ENCODE measurements at regions not wholly inside any gene's neighbourhood (a gene's known extent, or its start where the extent isn't known, plus 50 kb on each side); places are given as distances from the start of the nearest gene placed in this dataset.
"Not testable (repeated sequence)": the region's sequence is repeated elsewhere in the genome, so short reads cannot be mapped to it uniquely, and the experiment has no call there.

DNA sequence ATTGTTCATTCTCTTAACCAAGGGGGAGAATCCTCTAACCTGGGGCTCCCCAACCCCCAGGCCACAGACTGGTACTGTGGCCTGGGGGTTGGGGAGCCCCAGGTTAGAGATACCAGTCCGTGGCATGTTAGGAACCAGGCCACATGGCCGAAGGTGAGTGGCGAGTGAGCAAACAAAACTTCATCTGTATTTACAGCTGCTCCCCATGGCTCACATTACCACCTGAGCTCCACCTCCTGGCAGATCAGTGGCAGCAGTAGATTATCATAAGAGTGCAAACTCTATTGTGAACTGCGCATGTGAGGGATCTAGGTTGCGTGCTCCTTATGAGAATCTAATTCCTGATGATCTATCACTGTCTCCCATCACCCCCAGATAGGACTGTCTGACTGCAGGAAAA is 957.2 kb upstream of the PRKX start:
- DNase-seq = no peak

DNA sequence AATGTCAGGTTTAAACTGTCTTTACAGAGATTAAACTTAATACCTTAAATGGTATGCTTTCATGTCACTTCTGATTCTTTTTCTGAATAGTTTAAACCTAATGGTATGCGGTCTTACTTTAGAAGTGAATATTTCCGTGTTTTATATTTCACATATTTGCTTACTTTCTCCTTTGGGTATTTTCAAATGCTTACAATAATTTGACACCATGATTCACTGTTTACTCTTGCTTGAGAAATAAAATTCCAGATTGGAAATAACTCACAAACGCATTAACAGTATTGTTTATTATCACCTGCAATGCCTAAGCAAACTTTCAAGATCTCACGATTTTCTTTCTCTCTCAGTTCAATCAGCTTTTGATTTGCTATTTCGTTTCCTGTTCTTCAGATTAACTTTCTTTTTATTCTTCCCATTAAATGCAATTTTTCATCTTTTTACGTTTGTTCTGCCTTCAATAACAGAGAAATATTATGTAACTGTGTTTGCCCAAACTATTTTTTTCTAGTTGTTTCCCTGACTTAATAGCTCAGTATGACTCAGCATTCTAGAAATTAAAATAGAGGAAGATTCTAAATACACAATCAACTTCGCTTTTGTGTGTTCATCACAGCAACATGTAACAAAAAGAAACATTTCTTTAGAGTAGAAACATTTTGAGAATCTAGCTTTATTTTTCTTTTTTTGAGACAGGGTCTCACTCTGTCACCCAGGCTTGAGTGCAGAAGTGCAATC is 955.5 kb upstream of the PRKX start:
- DNase-seq = no peak

DNA sequence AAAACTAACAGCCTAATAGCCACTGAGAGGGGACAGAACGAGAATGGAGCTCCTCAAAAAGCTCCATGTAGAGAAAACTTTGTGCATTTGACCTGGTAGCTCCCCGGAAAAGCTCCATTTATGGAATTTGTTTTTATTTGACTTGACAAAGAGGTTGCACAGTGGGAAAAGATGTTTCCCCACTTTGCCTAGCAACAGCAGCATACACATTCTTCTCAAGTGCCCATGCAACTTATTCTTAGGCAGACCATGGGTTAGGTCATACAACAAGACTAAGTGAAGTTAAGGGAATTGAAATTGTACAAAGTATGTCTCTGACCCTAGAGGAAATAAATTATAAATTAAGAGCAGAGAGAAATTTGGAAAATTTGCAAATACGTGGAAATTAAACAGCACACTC is 949.6 kb upstream of the PRKX start:
- no peak for DNase-seq

DNA sequence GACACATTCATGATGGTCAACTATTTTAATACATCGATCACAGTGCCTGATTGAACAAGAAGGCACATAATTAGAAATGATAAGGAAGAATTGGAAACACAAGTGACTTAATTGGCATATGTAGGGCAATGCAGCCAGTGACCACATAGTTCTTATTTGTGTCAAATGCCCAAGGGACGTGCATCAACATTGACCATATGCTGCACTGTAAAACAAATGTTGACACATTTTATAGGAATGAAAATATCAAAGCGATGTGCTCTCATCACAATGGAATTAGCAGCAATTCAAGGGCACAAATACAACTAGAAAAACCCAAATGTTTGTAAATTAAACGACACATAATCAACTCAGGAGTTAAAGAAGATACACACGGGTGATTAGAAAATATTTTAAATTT is 948.3 kb upstream of the PRKX start:
- no peak for DNase-seq

DNA sequence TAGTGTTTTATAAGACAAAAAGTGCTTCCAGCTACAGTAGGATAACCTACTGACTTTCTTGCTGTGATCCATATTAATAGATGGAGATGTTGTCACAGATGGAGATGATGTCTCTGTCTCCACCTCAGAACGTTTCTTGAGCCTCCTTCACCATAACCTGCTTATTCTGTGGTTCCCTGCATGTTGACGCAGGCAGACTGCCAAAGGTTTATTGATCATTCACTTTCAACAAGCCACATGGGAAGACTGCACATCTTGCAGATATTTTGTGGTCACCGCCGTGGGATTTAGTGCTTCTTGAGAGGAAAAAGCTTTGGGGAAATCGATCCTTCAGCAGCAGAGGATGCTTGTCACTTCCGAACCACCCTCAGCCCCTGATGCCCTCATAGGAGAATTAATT is 943.0 kb upstream of the PRKX start:
- DNase-seq = no peak

DNA sequence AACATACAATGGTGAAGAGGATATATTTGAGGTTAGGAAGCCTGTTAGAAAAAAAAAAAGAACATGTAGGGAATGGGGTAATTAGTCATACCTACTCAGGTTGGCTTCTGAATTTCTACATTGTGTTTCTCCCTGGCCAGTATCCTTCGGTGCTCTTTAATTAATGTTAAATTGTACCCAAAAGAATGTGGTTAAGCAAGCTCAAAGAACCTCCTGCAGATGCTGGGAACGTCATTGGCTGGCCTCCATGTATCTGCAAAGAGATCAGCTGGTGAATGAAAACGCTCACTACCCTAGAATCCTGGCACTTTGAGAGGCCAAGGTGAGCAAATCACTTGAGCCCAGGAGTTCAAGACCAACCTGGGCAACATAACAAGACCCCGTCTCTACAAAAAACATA is 942.3 kb upstream of the PRKX start:
- DNase-seq = no peak

DNA sequence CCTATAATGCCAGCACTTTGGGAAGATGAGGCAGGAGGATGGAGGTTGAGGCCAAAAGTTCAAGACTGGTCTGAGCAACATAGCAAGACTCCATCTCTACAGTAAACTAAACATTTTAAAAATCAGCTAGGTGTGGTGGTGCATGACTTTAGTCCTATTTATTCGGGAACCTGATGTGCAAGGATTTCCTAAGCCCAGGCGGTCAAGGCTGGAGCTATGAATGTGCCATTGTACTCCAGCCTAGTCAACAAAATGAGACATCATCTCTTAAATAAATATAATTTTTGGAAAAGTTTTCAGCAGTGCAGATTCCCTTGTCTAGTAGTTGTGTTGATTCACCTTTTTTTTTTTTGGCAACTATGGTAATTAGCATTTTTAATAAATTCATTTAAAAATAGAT is 928.7 kb upstream of the PRKX start:
- DNase-seq = no peak

DNA sequence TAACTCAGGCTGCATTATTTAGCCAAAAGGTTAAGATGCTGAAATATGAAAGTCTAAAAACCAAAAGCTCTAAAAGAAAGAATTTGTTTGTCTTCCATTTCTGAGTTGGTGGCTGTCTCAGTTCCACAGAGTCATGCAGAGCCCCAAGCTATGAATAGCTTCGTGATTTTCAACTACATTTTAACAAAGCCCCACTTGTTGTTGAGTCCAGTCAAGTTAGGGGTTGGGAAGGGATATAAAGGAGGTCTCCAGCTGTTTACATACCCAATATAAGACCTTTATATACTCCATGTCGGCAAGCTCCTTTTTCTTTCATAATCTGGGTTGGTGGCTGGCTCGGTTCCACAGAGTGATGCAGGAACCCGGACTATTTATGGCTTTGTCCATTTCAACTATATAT is 924.6 kb upstream of the PRKX start:
- no peak for DNase-seq

DNA sequence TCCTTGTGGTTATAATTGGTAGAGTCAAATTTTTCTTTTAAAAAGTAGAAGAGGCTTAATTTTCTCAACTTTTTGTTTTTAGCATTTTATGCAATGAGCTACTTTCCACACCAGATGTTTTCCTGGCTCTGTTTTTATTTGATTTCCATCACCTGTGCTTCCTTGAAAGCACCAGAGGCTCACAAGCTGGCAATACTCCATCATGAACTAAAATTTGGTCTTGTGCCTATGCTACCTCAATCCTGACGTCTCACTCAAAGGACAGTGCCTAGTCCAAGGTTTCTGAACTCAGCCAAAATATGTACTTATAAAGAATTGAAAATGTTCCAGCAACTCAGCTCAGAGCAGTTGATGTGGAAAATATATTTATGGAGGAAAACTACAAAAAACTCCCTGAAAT is 914.0 kb upstream of the PRKX start:
- no peak for DNase-seq

DNA sequence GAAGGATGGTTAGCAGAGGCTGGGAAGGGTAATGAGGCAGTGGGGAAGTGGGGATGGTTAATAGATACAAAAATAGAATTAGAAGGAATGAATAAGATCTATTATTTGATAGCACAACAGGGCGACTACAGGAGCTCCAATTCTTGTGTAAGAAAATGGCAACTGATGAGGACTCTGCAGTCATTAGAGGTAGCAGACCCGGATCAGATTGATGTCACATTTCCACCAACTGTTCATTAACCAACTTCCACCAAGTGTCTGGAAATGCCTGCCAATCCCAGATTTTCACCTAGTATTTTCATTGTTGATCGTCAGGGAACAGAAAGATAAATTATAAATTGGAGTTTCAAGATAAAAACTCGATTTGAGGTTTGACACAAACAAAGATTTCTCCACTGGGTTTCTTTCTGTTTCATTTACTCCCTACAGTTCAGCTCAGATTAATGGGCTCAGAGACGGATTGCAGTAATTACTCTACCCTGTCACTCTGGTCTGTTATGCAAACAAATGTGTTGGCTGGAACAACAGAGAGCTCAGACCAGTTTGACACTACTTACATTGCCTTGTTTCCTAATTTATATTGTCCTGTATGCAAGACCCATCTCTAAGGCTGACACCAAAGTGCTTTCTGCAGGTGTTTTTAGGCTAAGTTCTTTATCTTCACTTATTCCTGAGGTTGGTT is 909.2 kb upstream of the PRKX start:
- no peak for DNase-seq

DNA sequence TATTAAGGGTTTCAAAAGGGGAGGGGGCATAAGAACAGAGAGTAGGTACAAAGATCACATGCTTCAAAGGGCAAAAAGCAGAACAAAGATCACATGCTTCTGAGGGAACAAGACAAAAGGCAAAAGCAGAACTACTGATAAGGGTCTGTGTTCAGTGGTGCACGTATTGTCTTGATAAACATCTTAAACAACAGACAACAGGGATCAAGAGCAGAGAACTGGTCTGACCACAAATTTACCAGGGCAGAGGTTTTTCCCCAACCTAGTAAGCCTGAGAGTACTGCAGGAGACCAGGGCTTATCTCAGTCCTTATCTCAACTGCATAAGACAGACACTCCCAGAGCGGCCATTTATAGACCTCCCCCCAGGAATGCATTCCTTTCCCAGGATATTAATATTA is 900.2 kb upstream of the PRKX start:
- not testable (repeated sequence) for DNase-seq

DNA sequence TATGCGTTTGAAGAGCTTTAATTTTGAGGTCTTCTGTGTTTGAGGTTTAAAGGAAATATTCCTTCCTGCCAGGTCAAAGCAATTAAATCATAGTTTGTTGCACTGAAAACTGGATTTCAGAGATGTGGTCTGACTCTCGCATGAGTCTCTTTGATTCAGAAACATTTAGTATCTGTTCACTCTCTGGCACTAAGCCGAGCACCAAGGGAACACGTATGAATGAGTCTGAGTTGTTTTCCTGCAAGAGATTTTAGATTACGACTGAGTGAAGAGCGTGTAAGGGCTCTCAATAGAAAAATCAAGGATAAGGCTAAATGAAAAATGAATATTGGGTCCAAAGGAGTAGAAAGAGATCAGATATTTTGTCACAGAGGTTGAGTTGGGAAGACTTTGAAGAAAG is 875.4 kb upstream of the PRKX start:
- peak; percentile 7 for DNase-seq

DNA sequence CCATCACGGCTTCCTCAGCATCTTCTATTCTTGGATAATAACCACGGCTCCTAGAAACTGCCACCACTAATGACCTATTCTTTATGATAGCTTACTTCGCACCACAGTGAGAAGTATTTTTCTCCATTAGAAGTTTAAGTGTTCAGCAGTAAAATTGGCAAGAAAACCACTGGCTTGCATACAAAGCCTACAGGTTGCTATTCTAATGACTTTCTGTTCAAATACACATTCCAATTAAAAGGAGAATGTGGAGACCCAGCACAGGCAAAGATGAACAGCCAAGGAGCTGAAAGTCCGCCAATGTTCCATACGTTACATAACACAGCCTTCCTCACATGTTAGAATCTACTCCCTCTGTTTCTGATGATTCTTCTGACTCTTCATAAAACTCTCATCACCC is 875.0 kb upstream of the PRKX start:
- no peak for DNase-seq

DNA sequence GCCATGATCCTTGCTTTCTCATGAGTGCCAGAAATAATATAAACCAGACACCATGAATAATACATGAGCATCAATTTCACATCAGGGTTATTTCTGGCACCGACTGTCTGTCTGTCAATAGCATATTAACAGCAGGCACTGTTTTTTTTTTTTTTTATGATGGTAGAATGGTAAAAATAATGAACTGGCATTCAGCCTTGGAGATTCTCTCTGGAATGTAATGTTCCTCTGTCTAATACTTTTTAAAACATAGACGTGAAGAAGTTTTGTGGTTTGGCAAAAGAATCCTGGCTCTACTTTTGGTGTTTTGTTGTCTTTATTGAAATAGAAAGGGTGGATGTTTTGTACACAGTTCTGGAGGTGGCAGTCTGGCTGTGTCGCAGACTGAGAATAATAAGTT is 874.6 kb upstream of the PRKX start:
- DNase-seq = peak; percentile 17

DNA sequence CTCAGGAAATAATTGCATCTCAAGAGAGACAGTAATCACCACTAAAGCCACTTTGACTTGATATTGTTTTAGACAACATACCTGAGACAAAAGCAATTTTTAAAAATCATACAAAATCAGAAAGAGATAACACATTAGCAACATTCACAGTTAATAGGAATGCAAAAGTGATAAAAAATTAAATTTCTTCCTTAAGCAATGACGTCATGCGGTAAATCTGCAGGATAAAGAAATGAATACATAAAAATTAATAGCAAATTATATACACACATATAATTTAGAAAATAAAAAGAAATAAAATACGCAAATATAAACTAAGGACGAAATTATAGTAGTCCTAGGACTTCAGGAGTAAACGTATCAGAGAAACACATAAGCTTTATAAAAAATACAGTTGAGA is 866.5 kb upstream of the PRKX start:
- no peak for DNase-seq

DNA sequence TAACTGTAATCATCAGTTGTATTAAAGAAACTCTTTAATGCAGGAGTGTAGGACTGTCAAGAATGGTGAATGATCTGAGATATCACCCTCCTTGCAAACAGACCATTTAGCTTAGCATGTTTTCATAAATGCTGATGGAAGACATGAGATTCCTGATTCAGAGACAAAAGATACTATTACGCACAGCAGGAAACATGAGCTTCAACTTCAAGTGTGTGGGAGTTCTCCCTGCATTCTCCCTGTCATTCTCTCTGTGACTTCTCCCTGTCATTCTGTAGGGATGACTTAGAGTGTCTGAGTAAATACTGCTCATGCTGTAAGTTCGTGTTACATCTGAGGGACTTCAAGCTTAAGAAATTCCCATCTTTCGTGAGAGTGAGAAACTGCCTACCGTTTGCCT is 866.0 kb upstream of the PRKX start:
- no peak for DNase-seq

DNA sequence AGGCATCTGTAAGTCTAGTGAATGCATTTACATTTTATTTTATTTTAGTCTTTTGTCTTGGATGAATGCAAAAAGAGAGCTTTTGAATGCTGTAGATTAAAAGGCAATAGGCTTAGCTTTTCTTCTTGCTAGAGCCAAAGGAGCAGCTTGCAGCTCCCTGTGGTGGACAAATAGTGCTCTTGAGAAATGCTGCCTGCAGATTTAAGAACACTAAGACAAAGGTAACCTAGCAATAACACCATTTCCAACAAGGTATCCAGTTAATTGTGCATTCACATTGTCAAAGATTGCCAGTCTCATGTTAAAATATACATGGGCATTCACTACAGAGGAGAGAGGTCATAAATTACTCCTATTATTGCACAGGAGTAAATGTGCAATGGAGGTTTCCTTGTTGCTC is 859.2 kb upstream of the PRKX start:
- DNase-seq = no peak

DNA sequence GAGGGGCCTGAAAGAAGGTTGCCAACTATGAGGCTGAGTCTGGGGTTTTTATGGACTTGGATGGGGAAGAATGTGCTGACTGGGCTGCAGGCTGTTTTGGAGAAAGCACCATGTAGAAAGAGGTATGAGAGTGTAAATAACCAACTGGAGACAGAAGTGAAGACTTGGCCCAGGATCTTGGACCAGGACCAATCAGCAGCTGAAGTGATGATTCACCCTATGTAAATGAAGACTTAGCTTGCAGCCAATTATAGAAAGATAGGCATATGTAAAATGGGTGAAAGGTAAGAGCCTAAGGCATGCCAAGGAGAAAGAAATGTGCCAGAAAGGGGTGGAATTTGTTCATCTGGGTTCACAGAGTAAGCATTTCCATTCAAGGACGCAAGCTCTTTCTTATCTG is 856.7 kb upstream of the PRKX start:
- DNase-seq = no peak

DNA sequence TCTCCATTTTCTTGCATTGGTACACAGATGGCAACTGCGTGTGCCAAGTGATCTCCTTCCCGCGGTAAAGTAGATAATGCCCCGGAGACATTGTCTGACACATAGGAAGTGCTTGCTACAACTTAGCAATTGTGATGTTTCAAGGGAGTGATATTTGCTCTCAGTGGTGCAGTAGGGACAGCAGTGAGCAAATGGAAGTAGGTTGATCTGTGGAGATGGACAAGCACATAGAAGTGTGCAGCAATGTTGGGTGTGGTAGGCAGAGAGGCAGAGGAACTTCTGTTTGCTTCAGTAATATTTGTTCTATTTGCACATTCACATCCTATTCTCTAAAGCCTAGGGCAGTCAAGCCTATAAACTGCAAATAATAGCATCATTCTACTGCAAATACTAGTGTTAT is 846.7 kb upstream of the PRKX start:
- no peak for DNase-seq

DNA sequence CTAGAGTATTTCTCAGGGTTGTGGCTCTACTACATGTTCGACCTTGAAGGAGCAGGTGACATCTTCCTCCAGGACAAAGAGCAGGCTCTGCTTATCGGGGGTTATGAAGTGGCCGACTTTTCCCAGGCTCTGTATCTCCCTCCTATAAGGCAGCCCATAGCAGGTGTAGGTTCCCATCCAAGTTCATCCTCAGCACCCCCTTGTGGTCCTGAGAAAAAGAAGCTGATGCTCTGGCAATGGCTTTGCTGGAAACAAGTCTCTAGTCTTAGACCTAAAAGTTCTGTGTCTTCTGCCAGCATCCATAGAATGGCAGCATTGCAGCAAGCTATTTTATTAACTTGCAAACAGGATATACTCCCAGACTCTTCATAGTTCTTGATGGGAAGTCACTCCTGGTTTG is 836.6 kb upstream of the PRKX start:
- no peak for DNase-seq

DNA sequence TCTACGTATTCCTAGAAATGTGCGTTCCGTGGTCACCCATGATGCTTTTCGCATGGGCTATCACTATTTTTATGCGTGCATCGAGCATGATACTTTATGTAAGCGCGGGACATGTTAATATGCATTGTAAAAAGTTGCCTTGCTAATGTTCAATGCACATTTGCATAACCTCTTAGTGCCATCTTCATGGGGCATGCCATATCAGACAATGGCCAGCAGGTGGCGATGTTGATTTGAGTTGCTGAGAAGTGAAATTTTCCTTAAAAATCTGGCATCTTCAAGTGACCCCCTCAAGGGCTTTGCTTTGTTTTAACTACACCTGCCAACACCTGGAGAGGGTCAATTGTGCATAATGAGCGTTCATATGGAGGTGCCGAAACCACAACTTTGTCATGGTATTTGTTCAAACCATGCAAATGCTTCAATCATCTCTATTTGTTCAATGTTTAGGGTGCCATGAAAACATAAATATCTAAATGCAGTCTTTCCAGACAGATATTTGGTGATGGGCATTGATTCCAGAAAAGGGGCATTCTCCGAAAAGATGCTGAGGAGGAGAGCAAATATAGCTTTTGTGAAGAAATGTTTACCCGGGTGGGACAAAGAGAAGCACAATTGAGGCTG is 833.9 kb upstream of the PRKX start:
- peak; percentile 74 for DNase-seq

DNA sequence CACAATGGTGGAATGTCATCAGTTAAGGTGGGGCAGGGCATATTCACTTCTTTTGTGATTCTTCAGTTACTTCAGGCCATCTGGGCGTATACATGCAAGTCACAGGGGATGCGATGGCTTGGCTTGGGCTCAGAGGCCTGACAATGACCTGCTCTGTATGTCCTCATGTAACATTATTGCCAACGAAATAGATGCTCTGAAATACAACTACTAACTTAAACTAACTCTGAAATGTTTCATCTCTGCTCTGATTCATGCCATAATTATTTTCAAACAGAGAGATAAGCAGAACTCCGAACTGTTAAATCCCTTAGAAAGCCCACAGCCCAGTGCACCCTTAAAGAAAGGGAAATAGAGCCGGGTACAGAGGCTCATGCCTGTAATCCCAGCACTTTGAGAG is 832.7 kb upstream of the PRKX start:
- not testable (repeated sequence) for DNase-seq

DNA sequence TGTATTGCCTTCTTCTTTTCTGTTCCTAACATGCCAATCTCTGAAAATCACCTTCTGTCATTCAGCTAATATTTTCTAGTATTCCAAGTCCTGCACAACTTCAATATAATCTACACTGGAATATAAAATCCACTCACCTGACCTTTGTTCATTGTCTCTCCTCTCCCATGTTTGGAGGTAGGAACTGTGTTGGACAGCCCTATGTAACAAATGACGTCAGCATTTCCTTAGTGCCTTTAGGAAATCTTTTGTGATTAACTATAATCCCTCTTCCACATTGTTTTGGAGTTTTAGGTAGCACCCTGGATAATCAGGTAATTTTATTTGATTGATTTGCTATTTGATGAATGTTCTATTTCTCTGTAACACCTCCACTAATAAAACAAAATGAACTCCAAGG is 814.8 kb upstream of the PRKX start:
- no peak for DNase-seq

DNA sequence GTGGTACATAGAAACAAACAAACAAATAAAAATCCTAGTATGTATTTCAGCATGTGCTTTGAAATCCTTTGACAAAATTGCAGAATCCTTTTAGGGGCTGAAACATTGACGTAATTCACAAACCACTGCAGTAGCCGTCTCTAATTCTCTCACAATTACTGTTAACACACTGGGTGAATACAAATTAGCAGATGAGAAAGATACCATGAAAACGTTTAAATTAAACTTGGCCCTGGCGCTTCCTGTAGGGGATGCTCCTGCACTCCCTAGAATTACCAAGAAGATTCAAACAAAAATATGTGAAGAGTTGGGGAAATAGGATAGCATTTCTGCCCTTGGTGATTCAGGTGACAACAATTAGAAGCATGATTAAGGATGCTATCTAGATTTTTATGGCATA is 772.5 kb upstream of the PRKX start:
- no peak for DNase-seq

DNA sequence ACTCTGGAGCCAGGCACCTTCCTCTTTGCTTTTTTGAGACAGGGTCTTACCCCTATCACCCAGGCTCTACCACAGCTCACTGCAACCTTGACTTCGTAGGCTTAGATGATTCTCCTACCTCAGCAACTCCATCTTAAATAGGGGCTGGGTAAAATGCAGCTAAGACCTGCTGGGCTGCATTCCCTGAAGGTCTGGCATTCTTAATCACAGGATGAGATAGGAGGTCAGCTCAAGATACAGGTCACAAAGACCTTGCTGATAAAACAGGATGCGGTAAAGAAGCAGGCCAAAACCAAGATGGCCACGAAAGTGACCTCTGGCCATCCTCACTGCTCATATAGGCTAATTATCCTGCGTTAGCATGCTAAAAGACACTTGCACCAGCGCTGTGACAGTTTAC is 770.8 kb upstream of the PRKX start:
- DNase-seq = no peak

Measured in eye (tissue), 1 donor.